ENCODE measurements at regions not wholly inside any gene's neighbourhood (a gene's known extent, or its start where the extent isn't known, plus 50 kb on each side); places are given as distances from the start of the nearest gene placed in this dataset.

DNA sequence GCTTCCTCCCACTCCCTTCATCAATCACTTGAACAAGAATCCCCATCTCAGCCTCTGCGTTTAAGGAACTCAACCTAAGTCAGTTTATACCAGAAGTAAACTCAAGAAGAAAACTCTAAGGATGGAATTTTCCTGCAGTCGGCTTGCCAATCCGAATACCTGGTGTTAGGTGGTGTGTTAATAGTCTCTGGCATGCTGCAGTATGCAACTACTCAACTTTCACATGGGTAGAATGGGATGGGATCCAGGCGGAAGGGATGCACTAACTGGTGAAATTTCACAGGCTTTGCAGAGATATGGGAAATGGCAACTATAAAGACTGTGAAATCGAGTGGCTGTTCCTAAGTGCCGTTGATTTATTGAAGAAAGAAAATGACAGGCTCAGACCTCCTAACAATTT is 560.6 kb downstream of the TLE1 start:
- Histone ChIP-seq H3K9me1 (replicated peaks; ENCODE audit: control insufficient read depth, extremely low read depth, insufficient read depth, low read length) (no peaks in the 10 kb centered on the region), H3K36me3 (ENCODE audit: control insufficient read depth in 2 of 2, extremely low read depth in 1 of 2, insufficient read depth in 2 of 2, low read length in 2 of 2) (no peaks in the 10 kb centered on the region), H3K27me3 (ENCODE audit: control insufficient read depth in 2 of 2, insufficient read depth in 2 of 2, low read length in 2 of 2) (no peaks in the 10 kb centered on the region), H2AFZ (ENCODE audit: low read depth, low read length) (no peak overlapping the region), H3K4me1 (ENCODE audit: control insufficient read depth, extremely low read depth, insufficient read depth, low read length) (no peaks in the 10 kb centered on the region), H3K4me2 (ENCODE audit: insufficient read depth, low read length) (no peak overlapping the region), H4K20me1 (replicated peaks; ENCODE audit: control insufficient read depth, extremely low read depth, insufficient read depth, low read length) (no peaks in the 10 kb centered on the region), H3K9ac (replicated peaks; ENCODE audit: extremely low read depth, insufficient read depth, low read length) (no peak overlapping the region), H3K9me3 (replicated peaks; ENCODE audit: control insufficient read depth, insufficient read depth, low read length) (no peaks in the 10 kb centered on the region), H3K27ac (ENCODE audit: insufficient read depth, low read depth, low read length) (no peak overlapping the region), H3K79me2 (ENCODE audit: control insufficient read depth, insufficient read depth, low read length) (no peaks in the 10 kb centered on the region), H3K4me3 (replicated peaks in 1 of 3; ENCODE audit: insufficient read depth in 1 of 3, low read depth in 1 of 3, low read length in 3 of 3) (no peak overlapping the region)
- dilution Hi-C loops (cut with MboI; ENCODE audit: extremely low pct_ligation_motif_present, low sequenced_read_pairs): no loop called here
- intact Hi-C loops (cut with micrococcal nuclease): no loop called here
- FAIRE-seq (no peak), DNase-seq (ENCODE audit: low read depth, low spot score) (no peak)
- no peak for TF ChIP-seq MYC (IDR thresholded peaks at IDR 0.05; ENCODE audit: low read depth, low read length)
- no peak for TF ChIP-seq FOS (IDR thresholded peaks at IDR 0.05; ENCODE audit: borderline replicate concordance, insufficient read depth, low read length)
- no peak for TF ChIP-seq GATA2 (IDR thresholded peaks at IDR 0.05; ENCODE audit: insufficient read depth, insufficient read length, low read depth, low read length)
- TF ChIP-seq, protein P1, sequence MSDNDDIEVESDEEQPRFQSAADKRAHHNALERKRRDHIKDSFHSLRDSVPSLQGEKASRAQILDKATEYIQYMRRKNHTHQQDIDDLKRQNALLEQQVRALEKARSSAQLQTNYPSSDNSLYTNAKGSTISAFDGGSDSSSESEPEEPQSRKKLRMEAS (IDR thresholded peaks at IDR 0.05; ENCODE audit: insufficient read depth, insufficient read length): no peak
- no TSS peak for BruUV-seq (replicated peaks)
- ChIA-PET CTCF (no interaction called here), POLR2A (no interaction called here)

GRCh38 chr9:81125446-81126092 is 563.8 kb downstream of the TLE1 start:
- Histone ChIP-seq H3K27me3 (ENCODE audit: control insufficient read depth in 2 of 2, insufficient read depth in 2 of 2, low read length in 2 of 2) (no peaks in the 10 kb centered on the region), H3K9ac (replicated peaks; ENCODE audit: extremely low read depth, insufficient read depth, low read length) (no peak overlapping the region), H3K4me1 (ENCODE audit: control insufficient read depth, extremely low read depth, insufficient read depth, low read length) (no peaks in the 10 kb centered on the region), H3K36me3 (ENCODE audit: control insufficient read depth in 2 of 2, extremely low read depth in 1 of 2, insufficient read depth in 2 of 2, low read length in 2 of 2) (no peaks in the 10 kb centered on the region), H3K27ac (ENCODE audit: insufficient read depth, low read depth, low read length) (no peak overlapping the region), H3K9me1 (replicated peaks; ENCODE audit: control insufficient read depth, extremely low read depth, insufficient read depth, low read length) (no peaks in the 10 kb centered on the region), H2AFZ (ENCODE audit: low read depth, low read length) (no peak overlapping the region), H4K20me1 (replicated peaks; ENCODE audit: control insufficient read depth, extremely low read depth, insufficient read depth, low read length) (no peaks in the 10 kb centered on the region), H3K79me2 (ENCODE audit: control insufficient read depth, insufficient read depth, low read length) (no peaks in the 10 kb centered on the region), H3K4me2 (ENCODE audit: insufficient read depth, low read length) (no peak overlapping the region), H3K9me3 (replicated peaks; ENCODE audit: control insufficient read depth, insufficient read depth, low read length) (no peaks in the 10 kb centered on the region), H3K4me3 (replicated peaks in 1 of 3; ENCODE audit: insufficient read depth in 1 of 3, low read depth in 1 of 3, low read length in 3 of 3) (no peak overlapping the region)
- no TSS peak for BruUV-seq (replicated peaks)
- FAIRE-seq (no peak), DNase-seq (ENCODE audit: low read depth, low spot score) (no peak)
- dilution Hi-C loops (cut with MboI; ENCODE audit: extremely low pct_ligation_motif_present, low sequenced_read_pairs): no loop called here
- CTCF ChIA-PET: no interaction called here
- no peak for TF ChIP-seq POLR2A (IDR thresholded peaks at IDR 0.05; ENCODE audit: low read depth, low read length)
- TF ChIP-seq GATA2 (IDR thresholded peaks at IDR 0.05; ENCODE audit: insufficient read depth, insufficient read length, low read depth, low read length): no peak
- TF ChIP-seq, protein P1 (IDR thresholded peaks at IDR 0.05; ENCODE audit: insufficient read depth, insufficient read length): no peak
- no peak for TF ChIP-seq CTCF (IDR thresholded peaks at IDR 0.05; ENCODE audit: extremely low read depth in 1 of 2, insufficient read depth in 1 of 2, low read depth in 1 of 2, low read length in 2 of 2)
- no peak for TF ChIP-seq FOS (IDR thresholded peaks at IDR 0.05; ENCODE audit: borderline replicate concordance, insufficient read depth, low read length)
- TF ChIP-seq MYC (IDR thresholded peaks at IDR 0.05; ENCODE audit: low read depth, low read length): no peak
- TF ChIP-seq EZH2 (IDR thresholded peaks at IDR 0.05; ENCODE audit: borderline replicate concordance, low read depth, low read length, severe bottlenecking): no peak
- no peak for TF ChIP-seq JUN (IDR thresholded peaks at IDR 0.05; ENCODE audit: borderline replicate concordance, insufficient read depth, insufficient read length, low read depth)
- no peak for TF ChIP-seq POLR2AphosphoS5 (IDR thresholded peaks at IDR 0.05; ENCODE audit: insufficient read depth, low read depth, low read length)
- POLR2A ChIA-PET: no interaction called here
- intact Hi-C loops (cut with micrococcal nuclease): no loop called here
